ENCODE measurements at regions not wholly inside any gene's neighbourhood (a gene's known extent, or its start where the extent isn't known, plus 50 kb on each side); places are given as distances from the start of the nearest gene placed in this dataset.

- DNase-seq (no peak), ATAC-seq (replicated peaks in 1 of 4) (no peak)
- no CpG with 5 or more reads among the region's 4 CpGs for WGBS (ENCODE audit: insufficient coverage)
- POLR2A ChIA-PET, result interaction anchor here in 1 of 2 donors (0.7 kb wide), 1 partner anchor 38 kb away, joined by 6 read pairs; no protein-coding TSS in a partner anchor
- peaks cover 0 to 6% (median 0%) of the 10 kb centered on the region in 3 donors for H3K9me3 Mint-ChIP-seq
- Histone ChIP-seq H3K4me1 (ENCODE audit: control insufficient read depth in 1 of 2, extremely low read depth in 1 of 2, insufficient read depth in 2 of 2, low read length in 2 of 2) (no peaks in the 10 kb centered on the region), H3K9me3 (no peaks in the 10 kb centered on the region), H3K4me3 (ENCODE audit: control insufficient read depth in 1 of 2, extremely low read depth in 1 of 2, low read length in 1 of 2) (no peak overlapping the region), H3K36me3 (ENCODE audit: control insufficient read depth in 2 of 2, extremely low read depth in 1 of 2, insufficient read depth in 1 of 2, low read length in 1 of 2) (no peaks in the 10 kb centered on the region), H3K27me3 (replicated peaks in 1 of 2; ENCODE audit: control insufficient read depth in 2 of 2, extremely low read depth in 1 of 2, insufficient read depth in 2 of 2, low read length in 1 of 2) (no peaks in the 10 kb centered on the region), H3K27ac (ENCODE audit: low read length) (no peak overlapping the region)
- no peaks in the 10 kb centered on the region for H3K4me1 Mint-ChIP-seq
- no peaks in the 10 kb centered on the region for H3K36me3 Mint-ChIP-seq
- no peak overlapping the region for H3K27ac Mint-ChIP-seq
- no peaks in the 10 kb centered on the region for H3K27me3 Mint-ChIP-seq
- CTCF ChIA-PET, result no interaction called here
- H3K4me3 Mint-ChIP-seq, result no peak overlapping the region
Measured at GRCh38 chr3:191959876-191960413, 499.0 kb downstream of the PYDC2 start.

GRCh38 chr3:191961022-191961421 lies 500.1 kb downstream of the PYDC2 start:
- H3K9me3 Mint-ChIP-seq, result peaks cover 0 to 3% (median 0%) of the 10 kb centered on the region in 3 donors
- no peak overlapping the region for H3K4me3 Mint-ChIP-seq
- WGBS (ENCODE audit: insufficient coverage), result 70% methylated on average over 2 of the region's 5 CpGs
- no peaks in the 10 kb centered on the region for H3K4me1 Mint-ChIP-seq
- no peaks in the 10 kb centered on the region for H3K4me1 ChIP-seq (ENCODE audit: control insufficient read depth in 1 of 2, extremely low read depth in 1 of 2, insufficient read depth in 2 of 2, low read length in 2 of 2)
- no peaks in the 10 kb centered on the region for H3K27me3 ChIP-seq (replicated peaks in 1 of 2; ENCODE audit: control insufficient read depth in 2 of 2, extremely low read depth in 1 of 2, insufficient read depth in 2 of 2, low read length in 1 of 2)
- ChIA-PET POLR2A (no interaction called here), CTCF (no interaction called here)
- no peak overlapping the region for H3K4me3 ChIP-seq (ENCODE audit: control insufficient read depth in 1 of 2, extremely low read depth in 1 of 2, low read length in 1 of 2)
- no peak for DNase-seq
- no peak overlapping the region for H3K27ac ChIP-seq (ENCODE audit: low read length)
- no peaks in the 10 kb centered on the region for H3K9me3 ChIP-seq
- no peaks in the 10 kb centered on the region for H3K36me3 ChIP-seq (ENCODE audit: control insufficient read depth in 2 of 2, extremely low read depth in 1 of 2, insufficient read depth in 1 of 2, low read length in 1 of 2)
- H3K27me3 Mint-ChIP-seq, result no peaks in the 10 kb centered on the region
- no peak overlapping the region for H3K27ac Mint-ChIP-seq
- H3K36me3 Mint-ChIP-seq, result no peaks in the 10 kb centered on the region
- ATAC-seq (replicated peaks in 1 of 4), result no peak

DNA sequence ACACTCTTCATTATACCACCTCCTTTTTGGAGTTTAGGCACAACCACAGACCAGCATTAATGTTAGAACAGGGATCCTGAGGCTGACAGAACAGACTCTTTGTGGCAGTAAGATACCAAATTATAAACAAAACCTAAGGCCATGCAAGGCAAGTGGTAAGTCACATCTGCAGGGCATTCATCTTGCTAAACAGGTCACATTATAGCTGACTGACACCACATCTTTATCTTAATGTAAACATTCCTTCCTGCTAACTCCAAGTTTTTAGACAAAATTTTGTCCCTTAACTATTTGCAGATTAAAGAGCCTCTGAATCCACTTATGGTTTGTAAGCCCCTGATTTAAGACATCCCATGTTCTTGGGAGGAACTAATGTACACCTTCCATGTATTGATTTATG lies 500.6 kb downstream of the PYDC2 start:
- CTCF ChIA-PET, result no interaction called here
- H3K27ac ChIP-seq (ENCODE audit: low read length), result no peak overlapping the region
- Mint-ChIP-seq H3K9me3 (peaks cover 0 to 3% (median 0%) of the 10 kb centered on the region in 3 donors), H3K27ac (no peak overlapping the region), H3K27me3 (no peaks in the 10 kb centered on the region), H3K36me3 (no peaks in the 10 kb centered on the region), H3K4me3 (no peak overlapping the region), H3K4me1 (no peaks in the 10 kb centered on the region)
- no peaks in the 10 kb centered on the region for H3K27me3 ChIP-seq (replicated peaks in 1 of 2; ENCODE audit: control insufficient read depth in 2 of 2, extremely low read depth in 1 of 2, insufficient read depth in 2 of 2, low read length in 1 of 2)
- H3K4me1 ChIP-seq (ENCODE audit: control insufficient read depth in 1 of 2, extremely low read depth in 1 of 2, insufficient read depth in 2 of 2, low read length in 2 of 2), result no peaks in the 10 kb centered on the region
- H3K36me3 ChIP-seq (ENCODE audit: control insufficient read depth in 2 of 2, extremely low read depth in 1 of 2, insufficient read depth in 1 of 2, low read length in 1 of 2), result no peaks in the 10 kb centered on the region
- ATAC-seq (replicated peaks in 1 of 4) (no peak), DNase-seq (no peak)
- POLR2A ChIA-PET, result no interaction called here
- H3K9me3 ChIP-seq, result no peaks in the 10 kb centered on the region
- no peak overlapping the region for H3K4me3 ChIP-seq (ENCODE audit: control insufficient read depth in 1 of 2, extremely low read depth in 1 of 2, low read length in 1 of 2)

DNA sequence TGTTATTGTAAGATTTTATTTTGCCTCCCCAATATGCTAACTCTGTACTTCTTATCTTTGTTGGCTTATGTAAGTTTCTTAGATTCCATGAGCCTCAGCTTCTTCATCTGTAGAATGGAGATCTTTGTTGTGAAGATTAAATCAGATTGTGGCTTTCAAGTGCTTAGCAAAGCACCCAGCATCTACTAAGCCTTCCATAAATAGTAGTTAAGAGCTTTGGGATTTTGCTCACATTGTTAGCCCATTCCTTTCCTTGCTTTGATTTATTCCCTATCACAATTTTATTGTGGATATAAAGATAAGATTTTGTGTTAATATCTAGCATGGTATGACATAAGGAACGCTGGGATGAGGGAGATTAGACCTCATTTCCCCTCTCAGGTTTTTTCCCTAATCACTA lies 501.4 kb downstream of the PYDC2 start:
- Histone ChIP-seq H3K27me3 (replicated peaks in 1 of 2; ENCODE audit: control insufficient read depth in 2 of 2, extremely low read depth in 1 of 2, insufficient read depth in 2 of 2, low read length in 1 of 2) (no peaks in the 10 kb centered on the region), H3K36me3 (ENCODE audit: control insufficient read depth in 2 of 2, extremely low read depth in 1 of 2, insufficient read depth in 1 of 2, low read length in 1 of 2) (no peaks in the 10 kb centered on the region), H3K27ac (ENCODE audit: low read length) (no peak overlapping the region), H3K4me3 (ENCODE audit: control insufficient read depth in 1 of 2, extremely low read depth in 1 of 2, low read length in 1 of 2) (no peak overlapping the region), H3K4me1 (ENCODE audit: control insufficient read depth in 1 of 2, extremely low read depth in 1 of 2, insufficient read depth in 2 of 2, low read length in 2 of 2) (no peaks in the 10 kb centered on the region), H3K9me3 (no peaks in the 10 kb centered on the region)
- no peak for DNase-seq
- Mint-ChIP-seq H3K36me3 (no peaks in the 10 kb centered on the region), H3K4me1 (no peaks in the 10 kb centered on the region), H3K4me3 (no peak overlapping the region), H3K27ac (no peak overlapping the region), H3K9me3 (peaks cover 0 to 3% (median 0%) of the 10 kb centered on the region in 3 donors), H3K27me3 (no peaks in the 10 kb centered on the region)
- no peak for ATAC-seq (replicated peaks in 1 of 4)
- POLR2A ChIA-PET, result no interaction called here
- WGBS (ENCODE audit: insufficient coverage), result no CpG with 5 or more reads among the region's 1 CpG
- CTCF ChIA-PET, result no interaction called here

DNA sequence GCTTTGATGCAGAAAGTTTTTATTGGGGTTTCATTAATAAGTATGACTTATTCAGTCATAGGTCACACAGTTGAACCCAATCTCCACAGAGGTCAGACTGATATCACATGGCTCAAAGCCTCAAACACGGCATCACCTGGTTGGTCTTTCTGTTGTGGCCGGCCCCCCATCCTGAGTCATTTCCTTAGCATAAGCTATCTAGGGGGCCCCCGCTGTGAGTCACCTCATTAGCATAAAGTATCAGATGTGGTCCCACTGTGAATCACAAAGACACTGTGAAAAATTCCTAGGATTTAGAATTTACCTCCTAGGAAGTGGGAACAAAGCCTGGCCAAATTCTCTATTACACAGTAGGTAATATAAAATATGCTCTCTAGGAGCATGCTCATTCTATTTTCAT lies 502.2 kb downstream of the PYDC2 start:
- ChIA-PET CTCF (no interaction called here), POLR2A (no interaction called here)
- Mint-ChIP-seq H3K9me3 (peaks cover 0 to 3% (median 0%) of the 10 kb centered on the region in 3 donors), H3K27ac (no peak overlapping the region), H3K27me3 (no peaks in the 10 kb centered on the region), H3K4me1 (no peaks in the 10 kb centered on the region), H3K36me3 (no peaks in the 10 kb centered on the region), H3K4me3 (no peak overlapping the region)
- Histone ChIP-seq H3K27ac (ENCODE audit: low read length) (no peak overlapping the region), H3K4me1 (ENCODE audit: control insufficient read depth in 1 of 2, extremely low read depth in 1 of 2, insufficient read depth in 2 of 2, low read length in 2 of 2) (no peaks in the 10 kb centered on the region), H3K9me3 (no peaks in the 10 kb centered on the region), H3K27me3 (replicated peaks in 1 of 2; ENCODE audit: control insufficient read depth in 2 of 2, extremely low read depth in 1 of 2, insufficient read depth in 2 of 2, low read length in 1 of 2) (no peaks in the 10 kb centered on the region), H3K36me3 (ENCODE audit: control insufficient read depth in 2 of 2, extremely low read depth in 1 of 2, insufficient read depth in 1 of 2, low read length in 1 of 2) (no peaks in the 10 kb centered on the region), H3K4me3 (ENCODE audit: control insufficient read depth in 1 of 2, extremely low read depth in 1 of 2, low read length in 1 of 2) (no peak overlapping the region)
- ATAC-seq (replicated peaks in 1 of 4), result no peak
- DNase-seq, result no peak
- 73% methylated on average over 2 of the region's 3 CpGs for WGBS (ENCODE audit: insufficient coverage)

GRCh38 chr3:191966556-191966955 lies 505.6 kb downstream of the PYDC2 start:
- Histone ChIP-seq H3K27ac (ENCODE audit: low read length) (no peak overlapping the region), H3K9me3 (no peaks in the 10 kb centered on the region), H3K27me3 (replicated peaks in 1 of 2; ENCODE audit: control insufficient read depth in 2 of 2, extremely low read depth in 1 of 2, insufficient read depth in 2 of 2, low read length in 1 of 2) (no peaks in the 10 kb centered on the region), H3K4me3 (ENCODE audit: control insufficient read depth in 1 of 2, extremely low read depth in 1 of 2, low read length in 1 of 2) (no peak overlapping the region), H3K36me3 (ENCODE audit: control insufficient read depth in 2 of 2, extremely low read depth in 1 of 2, insufficient read depth in 1 of 2, low read length in 1 of 2) (no peaks in the 10 kb centered on the region), H3K4me1 (ENCODE audit: control insufficient read depth in 1 of 2, extremely low read depth in 1 of 2, insufficient read depth in 2 of 2, low read length in 2 of 2) (no peaks in the 10 kb centered on the region)
- ChIA-PET POLR2A (interaction anchor here in 1 of 2 donors (0.5 kb wide), 1 partner anchor 713 kb away, joined by 3 read pairs; no protein-coding TSS in a partner anchor), CTCF (no interaction called here)
- Mint-ChIP-seq H3K27ac (no peak overlapping the region), H3K27me3 (no peaks in the 10 kb centered on the region), H3K4me1 (no peaks in the 10 kb centered on the region), H3K9me3 (no peaks in the 10 kb centered on the region), H3K36me3 (no peaks in the 10 kb centered on the region), H3K4me3 (no peak overlapping the region)
- no peak for ATAC-seq (replicated peaks in 1 of 4)
- no peak for DNase-seq
- WGBS (ENCODE audit: insufficient coverage), result no CpG with 5 or more reads among the region's 3 CpGs

DNA sequence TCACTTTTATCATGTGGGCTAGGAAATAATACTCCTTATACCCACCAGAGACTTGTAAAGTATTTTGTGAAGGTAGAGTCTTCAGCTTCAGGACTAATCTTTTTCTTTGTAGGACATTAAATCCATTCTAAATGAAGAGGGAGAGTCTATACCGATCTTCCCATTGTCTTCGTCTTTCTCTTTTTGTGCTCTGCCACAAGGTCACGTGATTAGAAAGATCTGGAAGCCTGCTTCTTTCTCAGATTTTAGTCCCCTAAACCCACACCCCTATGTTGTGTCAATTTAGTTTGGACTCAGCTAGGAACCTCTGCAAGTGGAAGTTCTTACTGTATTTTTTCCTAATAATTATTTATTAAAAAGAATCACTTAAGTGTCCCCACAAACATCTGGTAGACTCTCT lies 507.3 kb downstream of the PYDC2 start:
- Mint-ChIP-seq H3K27ac (no peak overlapping the region), H3K27me3 (no peaks in the 10 kb centered on the region), H3K4me3 (no peak overlapping the region), H3K4me1 (no peaks in the 10 kb centered on the region), H3K36me3 (no peaks in the 10 kb centered on the region), H3K9me3 (no peaks in the 10 kb centered on the region)
- no CpG with 5 or more reads among the region's 3 CpGs for WGBS (ENCODE audit: insufficient coverage)
- Histone ChIP-seq H3K36me3 (ENCODE audit: control insufficient read depth in 2 of 2, extremely low read depth in 1 of 2, insufficient read depth in 1 of 2, low read length in 1 of 2) (no peaks in the 10 kb centered on the region), H3K4me3 (ENCODE audit: control insufficient read depth in 1 of 2, extremely low read depth in 1 of 2, low read length in 1 of 2) (no peak overlapping the region), H3K4me1 (ENCODE audit: control insufficient read depth in 1 of 2, extremely low read depth in 1 of 2, insufficient read depth in 2 of 2, low read length in 2 of 2) (no peaks in the 10 kb centered on the region), H3K9me3 (no peaks in the 10 kb centered on the region), H3K27me3 (replicated peaks in 1 of 2; ENCODE audit: control insufficient read depth in 2 of 2, extremely low read depth in 1 of 2, insufficient read depth in 2 of 2, low read length in 1 of 2) (no peaks in the 10 kb centered on the region), H3K27ac (ENCODE audit: low read length) (no peak overlapping the region)
- ChIA-PET POLR2A (no interaction called here), CTCF (no interaction called here)
- ATAC-seq (replicated peaks in 1 of 4) (no peak), DNase-seq (no peak)
